RWPE2 (cell line): ENCODE measurements at regions not wholly inside any gene's neighbourhood (a gene's known extent, or its start where the extent isn't known, plus 50 kb on each side); places are given as distances from the start of the nearest gene placed in this dataset.

Source experiments
- ATAC-seq: fragments of 200-7000 bp; cut with Tn5 transposase; 3 replicates; pipeline ENCODE4 v1.9.1; 2021; ENCODE audit warnings: low read depth
- DNase-seq: peaks from one replicate; pipeline ENCODE4 v3.0.0-alpha.2; 2020; ENCODE audit warnings: low spot score
- H3K27ac ChIP-seq: fragments of 450-650 bp; 2 replicates; pipeline ENCODE4 v1.5.1; 2017; ENCODE audit warnings: mild to moderate bottlenecking; ENCODE audit not compliant: poor library complexity, severe bottlenecking
- H3K27me3 ChIP-seq: fragments of 250-450 bp; sonication (Bioruptor Pico); 2 replicates; pipeline ENCODE4 v1.5.1; 2021; ENCODE audit warnings: mild to moderate bottlenecking, moderate library complexity; ENCODE audit not compliant: insufficient read depth, poor library complexity, severe bottlenecking
- H3K36me3 ChIP-seq: fragments of 250-450 bp; sonication (Bioruptor Pico); 2 replicates; pipeline ENCODE4 v1.5.1; 2020; ENCODE audit warnings: low read depth, mild to moderate bottlenecking, moderate library complexity
- H3K4me1 ChIP-seq: fragments of 250-450 bp; sonication (Bioruptor Pico); 2 replicates; pipeline ENCODE4 v1.5.1; 2021; ENCODE audit warnings: mild to moderate bottlenecking, moderate library complexity; ENCODE audit not compliant: insufficient read depth, poor library complexity, severe bottlenecking
- H3K4me3 ChIP-seq: fragments of 250-450 bp; sonication (Bioruptor Pico); 2 replicates; pipeline ENCODE4 v1.5.1; 2021; ENCODE audit warnings: mild to moderate bottlenecking, moderate library complexity; ENCODE audit not compliant: severe bottlenecking
- H3K9me3 ChIP-seq: fragments of 250-450 bp; sonication (Bioruptor Pico); 2 replicates; pipeline ENCODE4 v1.5.1; 2021; ENCODE audit warnings: mild to moderate bottlenecking, moderate library complexity; ENCODE audit not compliant: severe bottlenecking
- CTCF ChIP-seq: fragments of 450-650 bp; IDR thresholded peaks from one replicate; pipeline ENCODE4 v1.5.1; 2017; ENCODE audit warnings: mild to moderate bottlenecking, moderate library complexity; ENCODE audit not compliant: poor library complexity, severe bottlenecking

GRCh38 chr2:59996855-59997254 lies 556.6 kb downstream of the BCL11A start:
- ATAC-seq (no peak), DNase-seq (no peak)
- TF ChIP-seq CTCF = no peak
- Histone ChIP-seq H3K27ac (no peak overlapping the region), H3K4me1 (no peaks in the 10 kb centered on the region), H3K4me3 (no peak overlapping the region), H3K36me3 (no peaks in the 10 kb centered on the region), H3K27me3 (no peaks in the 10 kb centered on the region), H3K9me3 (no peaks in the 10 kb centered on the region)

GRCh38 chr2:59993726-59994125 lies 559.7 kb downstream of the BCL11A start:
- Histone ChIP-seq H3K9me3 (no peaks in the 10 kb centered on the region), H3K4me3 (no peak overlapping the region), H3K4me1 (no peaks in the 10 kb centered on the region), H3K27ac (no peak overlapping the region), H3K27me3 (no peaks in the 10 kb centered on the region), H3K36me3 (no peaks in the 10 kb centered on the region)
- DNase-seq (no peak), ATAC-seq (no peak)
- no peak for TF ChIP-seq CTCF

DNA sequence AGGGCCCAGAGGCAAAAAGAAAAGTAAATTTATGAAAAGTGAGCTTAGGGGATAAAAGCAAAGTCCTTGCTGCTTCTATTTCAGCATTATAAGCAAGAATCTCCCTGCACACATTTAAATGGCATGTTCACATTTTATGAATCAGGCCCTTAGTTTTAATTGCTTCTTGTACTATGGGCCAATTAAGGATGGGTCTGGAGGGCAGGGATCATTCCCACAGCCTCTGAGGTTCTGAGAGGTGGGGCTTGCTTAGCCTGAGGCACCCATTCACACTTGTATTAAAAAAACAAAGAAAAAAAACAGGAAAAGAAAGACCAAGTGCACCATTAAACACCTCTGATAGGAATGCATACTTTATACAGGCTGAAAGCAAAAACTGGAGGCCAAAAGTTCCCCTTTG lies 565.1 kb downstream of the BCL11A start:
- no peaks in the 10 kb centered on the region for H3K4me1 ChIP-seq
- H3K4me3 ChIP-seq = no peak overlapping the region
- ATAC-seq = no peak
- DNase-seq = no peak
- no peak for TF ChIP-seq CTCF
- H3K27me3 ChIP-seq = no peaks in the 10 kb centered on the region
- no peak overlapping the region for H3K27ac ChIP-seq
- no peaks in the 10 kb centered on the region for H3K9me3 ChIP-seq
- H3K36me3 ChIP-seq = no peaks in the 10 kb centered on the region

DNA sequence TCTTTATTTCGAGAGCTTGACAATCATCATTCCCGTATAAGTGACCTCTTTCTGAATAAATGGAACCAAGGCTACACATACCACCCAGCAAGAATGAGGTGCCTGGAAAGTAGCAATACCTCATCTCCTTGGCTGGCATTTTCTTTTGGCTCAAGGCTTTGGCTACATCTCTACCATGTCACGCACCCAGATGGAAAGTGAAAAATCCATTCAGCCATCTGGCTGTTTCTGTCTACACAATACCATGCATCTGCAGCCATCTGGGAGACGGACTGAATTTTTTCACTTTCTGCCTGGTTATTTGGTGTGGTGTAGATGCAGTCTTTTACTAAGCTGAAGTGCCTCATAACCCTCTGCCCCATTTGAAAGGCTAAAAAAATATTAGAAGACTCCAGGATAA lies 566.9 kb downstream of the BCL11A start:
- H3K27ac ChIP-seq = no peak overlapping the region
- H3K36me3 ChIP-seq = no peaks in the 10 kb centered on the region
- no peak overlapping the region for H3K4me3 ChIP-seq
- H3K9me3 ChIP-seq = no peaks in the 10 kb centered on the region
- ATAC-seq (no peak), DNase-seq (no peak)
- H3K27me3 ChIP-seq = no peaks in the 10 kb centered on the region
- H3K4me1 ChIP-seq = no peaks in the 10 kb centered on the region
- TF ChIP-seq CTCF = no peak

- Histone ChIP-seq H3K4me1 (no peaks in the 10 kb centered on the region), H3K27ac (no peak overlapping the region), H3K27me3 (no peaks in the 10 kb centered on the region), H3K9me3 (no peaks in the 10 kb centered on the region), H3K4me3 (no peak overlapping the region), H3K36me3 (no peaks in the 10 kb centered on the region)
- ATAC-seq = no peak
- no peak for DNase-seq
- TF ChIP-seq CTCF = no peak
These were observed 567.5 kb downstream of the BCL11A start for GRCh38 chr2:59985923-59986322.
